GM12873 (cell line): ENCODE measurements at regions not wholly inside any gene's neighbourhood (a gene's known extent, or its start where the extent isn't known, plus 50 kb on each side); places are given as distances from the start of the nearest gene placed in this dataset.

Experiments
- TF ChIP-seq, protein P1 (sequence below): IDR thresholded peaks from 2 replicates; pipeline ENCODE4 v1.5.1; 2012; ENCODE audit warnings: low read depth, mild to moderate bottlenecking, moderate library complexity, low read length, control low read depth; ENCODE audit not compliant: insufficient read depth; ENCODE audit errors: missing control alignments

DNA sequence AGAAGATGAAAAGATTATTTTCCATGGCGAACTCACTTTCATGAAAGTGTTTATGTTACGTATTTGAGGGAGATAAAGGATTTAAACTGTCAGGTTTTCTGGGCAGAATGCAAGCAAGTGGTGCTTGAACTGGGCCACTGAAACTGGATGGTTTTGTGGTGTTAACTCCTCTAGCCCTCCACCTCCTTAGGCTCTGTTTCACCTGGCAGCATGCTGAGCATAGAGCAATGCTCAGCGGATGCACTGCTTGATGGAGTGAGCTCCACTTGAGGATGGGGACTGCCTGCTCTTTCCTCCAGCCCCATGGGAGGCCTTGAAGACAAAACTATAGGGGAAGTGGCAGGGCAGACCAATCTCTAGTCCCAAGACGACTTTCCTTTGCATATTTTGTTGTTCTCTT, 345.8 kb downstream of the TDRD15 start:
- TF ChIP-seq, protein P1, sequence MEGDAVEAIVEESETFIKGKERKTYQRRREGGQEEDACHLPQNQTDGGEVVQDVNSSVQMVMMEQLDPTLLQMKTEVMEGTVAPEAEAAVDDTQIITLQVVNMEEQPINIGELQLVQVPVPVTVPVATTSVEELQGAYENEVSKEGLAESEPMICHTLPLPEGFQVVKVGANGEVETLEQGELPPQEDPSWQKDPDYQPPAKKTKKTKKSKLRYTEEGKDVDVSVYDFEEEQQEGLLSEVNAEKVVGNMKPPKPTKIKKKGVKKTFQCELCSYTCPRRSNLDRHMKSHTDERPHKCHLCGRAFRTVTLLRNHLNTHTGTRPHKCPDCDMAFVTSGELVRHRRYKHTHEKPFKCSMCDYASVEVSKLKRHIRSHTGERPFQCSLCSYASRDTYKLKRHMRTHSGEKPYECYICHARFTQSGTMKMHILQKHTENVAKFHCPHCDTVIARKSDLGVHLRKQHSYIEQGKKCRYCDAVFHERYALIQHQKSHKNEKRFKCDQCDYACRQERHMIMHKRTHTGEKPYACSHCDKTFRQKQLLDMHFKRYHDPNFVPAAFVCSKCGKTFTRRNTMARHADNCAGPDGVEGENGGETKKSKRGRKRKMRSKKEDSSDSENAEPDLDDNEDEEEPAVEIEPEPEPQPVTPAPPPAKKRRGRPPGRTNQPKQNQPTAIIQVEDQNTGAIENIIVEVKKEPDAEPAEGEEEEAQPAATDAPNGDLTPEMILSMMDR, result no peak

DNA sequence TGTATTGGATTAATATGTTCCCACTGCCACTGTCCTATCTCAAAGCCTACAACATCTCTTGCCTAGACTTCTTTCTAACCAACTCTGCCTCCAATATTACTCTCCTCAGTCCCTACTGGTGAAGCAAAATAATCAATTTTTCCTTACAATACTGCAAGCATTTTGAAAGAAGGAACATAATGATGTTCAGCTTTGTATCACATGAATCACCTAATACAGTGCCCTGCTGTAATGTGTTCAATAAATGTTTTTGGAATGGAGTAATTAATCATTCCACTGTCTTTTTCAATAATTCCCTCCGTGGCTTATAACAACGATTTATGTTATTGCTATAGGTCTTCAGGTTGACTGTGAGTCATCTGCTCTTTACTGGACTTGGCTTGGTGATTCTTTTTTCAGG, 356.4 kb downstream of the TDRD15 start:
- TF ChIP-seq, protein P1, result no peak

DNA sequence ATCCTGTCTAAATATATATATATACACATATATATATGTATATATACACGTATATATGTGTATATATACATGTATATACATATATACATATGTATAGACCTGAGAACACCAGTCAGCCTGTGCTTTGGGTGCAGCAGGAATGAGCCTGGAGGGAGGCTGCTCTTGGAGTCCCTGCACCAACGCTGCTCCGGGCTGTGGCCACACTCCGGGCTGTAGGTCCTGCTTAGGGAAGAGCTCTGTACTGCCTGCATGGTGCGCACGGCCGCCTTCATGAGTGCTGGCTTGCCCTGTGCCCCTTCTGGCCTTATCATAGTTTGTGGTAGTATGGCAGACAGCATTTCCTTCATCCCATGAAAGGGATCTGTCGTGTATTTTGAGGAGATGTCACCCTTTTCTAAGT, 360.9 kb downstream of the TDRD15 start:
- TF ChIP-seq, protein P1, result no peak

- TF ChIP-seq, protein P1, result no peak
Observed at GRCh38 chr2:21486445-21486844, 362.7 kb downstream of the TDRD15 start.

GRCh38 chr2:21489080-21489479, 365.3 kb downstream of the TDRD15 start:
- TF ChIP-seq, protein P1, result no peak

GRCh38 chr2:21498016-21498415, 374.2 kb downstream of the TDRD15 start:
- TF ChIP-seq, protein P1, result no peak

DNA sequence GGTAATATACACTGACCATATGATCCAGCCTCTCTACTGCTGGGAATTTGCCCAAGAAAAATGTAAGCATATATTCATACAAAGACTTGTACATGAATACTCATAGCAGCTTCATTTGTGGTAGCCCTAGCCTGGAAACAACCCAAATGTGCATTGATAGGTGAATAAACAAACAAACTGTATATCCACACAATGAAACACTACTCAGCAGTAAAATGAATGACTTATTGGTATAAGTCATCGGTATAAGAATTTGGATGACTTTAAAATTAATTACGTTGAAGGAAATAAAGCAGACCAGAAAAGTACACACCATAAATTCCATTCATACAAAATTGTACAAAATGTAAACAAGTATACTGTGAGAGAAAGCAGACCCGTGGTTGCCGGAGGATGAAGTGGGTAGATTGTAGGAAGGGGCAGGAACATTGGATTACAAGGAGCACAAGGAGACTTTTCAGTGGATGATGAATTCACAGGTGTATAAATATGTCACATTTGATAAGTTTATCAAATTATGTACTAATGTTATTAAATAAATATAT, 376.7 kb downstream of the TDRD15 start:
- TF ChIP-seq, protein P1, result no peak
